Hepatocyte (in vitro differentiated cells): ENCODE measurements at regions not wholly inside any gene's neighbourhood (a gene's known extent, or its start where the extent isn't known, plus 50 kb on each side); places are given as distances from the start of the nearest gene placed in this dataset.

Source experiments
- DNase-seq: peaks from one replicate; pipeline ENCODE4 v3.0.0-alpha.2; 2016; ENCODE audit warnings: low spot score
- H2AFZ ChIP-seq: fragments of 200-600 bp; sonication (generic); 2 replicates; pipeline ENCODE4 v1.6.0; 2016; ENCODE audit warnings: antibody characterized with exemption, mild to moderate bottlenecking
- H3K27ac ChIP-seq: fragments of 200-600 bp; sonication (generic); 2 replicates; pipeline ENCODE4 v1.5.1; 2016; ENCODE audit warnings: mild to moderate bottlenecking
- H3K27me3 ChIP-seq: fragments of 200-600 bp; sonication (generic); 2 replicates; pipeline ENCODE4 v1.6.1; 2016
- H3K36me3 ChIP-seq: fragments of 200-600 bp; sonication (generic); replicated peaks from 2 replicates; pipeline ENCODE4 v1.5.1; 2016; ENCODE audit warnings: low read depth; ENCODE audit not compliant: insufficient read depth
- H3K4me1 ChIP-seq: fragments of 200-600 bp; sonication (generic); 2 replicates; pipeline ENCODE4 v1.5.1; 2016; ENCODE audit warnings: mild to moderate bottlenecking, moderate library complexity; ENCODE audit not compliant: insufficient read depth
- H3K4me2 ChIP-seq: fragments of 200-600 bp; sonication (generic); 2 replicates; pipeline ENCODE4 v1.6.0; 2016
- H3K4me3 ChIP-seq: fragments of 200-600 bp; sonication (generic); 2 replicates; pipeline ENCODE4 v1.5.1; 2016; ENCODE audit warnings: mild to moderate bottlenecking
- H3K79me2 ChIP-seq: fragments of 200-600 bp; sonication (generic); 2 replicates; pipeline ENCODE4 v1.6.0; 2017; ENCODE audit warnings: mild to moderate bottlenecking
- H3K9me2 ChIP-seq: fragments of 200-600 bp; sonication (generic); replicated peaks from 2 replicates; pipeline ENCODE4 v1.6.0; 2017; ENCODE audit warnings: mild to moderate bottlenecking; ENCODE audit not compliant: insufficient read depth
- H3K9me3 ChIP-seq: fragments of 200-600 bp; sonication (generic); 2 replicates; pipeline ENCODE4 v1.5.1; 2016; ENCODE audit warnings: low read depth, mild to moderate bottlenecking
- H4K20me1 ChIP-seq: fragments of 200-600 bp; sonication (generic); 2 replicates; pipeline ENCODE4 v1.6.0; 2016; ENCODE audit warnings: mild to moderate bottlenecking; ENCODE audit not compliant: insufficient read depth, poor library complexity, severe bottlenecking
- EZH2 ChIP-seq: fragments of 200-600 bp; sonication (generic); IDR thresholded peaks from 2 replicates; pipeline ENCODE4 v1.6.1; 2016; ENCODE audit warnings: antibody characterized with exemption, mild to moderate bottlenecking, borderline replicate concordance
- EZH2phosphoT487 ChIP-seq: fragments of 200-600 bp; sonication (generic); IDR thresholded peaks from one replicate; pipeline ENCODE4 v1.6.1; 2018; ENCODE audit warnings: antibody characterized with exemption, mild to moderate bottlenecking, low read depth, moderate library complexity; ENCODE audit not compliant: unreplicated experiment, severe bottlenecking
- WGBS: methylation state at CpG from one replicate; pipeline ENCODE4 v1.1.6; 2016; ENCODE audit warnings: low lambda C conversion rate; ENCODE audit errors: missing lambda C conversion rate; 5-methylcytosine and 5-hydroxymethylcytosine counted together
- TF ChIP-seq, protein P1 (sequence below): fragments of 200-600 bp; sonication (generic); IDR thresholded peaks from 2 replicates; pipeline ENCODE4 v1.5.1; 2016; ENCODE audit warnings: antibody characterized with exemption, mild to moderate bottlenecking; ENCODE audit not compliant: poor library complexity

GRCh38 chr14:65335411-65335947 lies 77.1 kb upstream of the FUT8 start:
- H3K79me2 ChIP-seq: no peaks in the 10 kb centered on the region
- H4K20me1 ChIP-seq: no peaks in the 10 kb centered on the region
- no peak overlapping the region for H2AFZ ChIP-seq
- DNase-seq: no peak
- TF ChIP-seq EZH2: no peak
- peaks cover 48% of the 10 kb centered on the region for H3K4me1 ChIP-seq
- H3K9me3 ChIP-seq: no peaks in the 10 kb centered on the region
- no peaks in the 10 kb centered on the region for H3K27me3 ChIP-seq
- H3K4me3 ChIP-seq: no peak overlapping the region
- no peaks in the 10 kb centered on the region for H3K9me2 ChIP-seq
- no peaks in the 10 kb centered on the region for H3K36me3 ChIP-seq
- H3K4me2 ChIP-seq: peak overlapping the region; percentile 65
- WGBS: 64% methylated on average over 4 of the region's 4 CpGs
- peak overlapping the region; percentile 85 for H3K27ac ChIP-seq

- 75% methylated on average over 2 of the region's 2 CpGs for WGBS
- H3K4me2 ChIP-seq: peak overlapping the region; percentile 65
Measured at GRCh38 chr14:65336191-65336591, 76.3 kb upstream of the FUT8 start.

GRCh38 chr14:65339866-65340265 lies 72.7 kb upstream of the FUT8 start:
- no peak overlapping the region for H3K27ac ChIP-seq
- H3K4me3 ChIP-seq: no peak overlapping the region
- H3K4me2 ChIP-seq: no peak overlapping the region
- no peaks in the 10 kb centered on the region for H3K36me3 ChIP-seq
- no peak overlapping the region for H2AFZ ChIP-seq
- TF ChIP-seq EZH2: no peak
- no peak for TF ChIP-seq EZH2phosphoT487
- H3K27me3 ChIP-seq: no peaks in the 10 kb centered on the region
- H3K4me1 ChIP-seq: peaks cover 35% of the 10 kb centered on the region
- DNase-seq: no peak
- 97% methylated on average over 4 of the region's 4 CpGs for WGBS
- no peaks in the 10 kb centered on the region for H4K20me1 ChIP-seq
- H3K9me2 ChIP-seq: no peaks in the 10 kb centered on the region
- no peaks in the 10 kb centered on the region for H3K9me3 ChIP-seq
- no peaks in the 10 kb centered on the region for H3K79me2 ChIP-seq

More at GRCh38 chr14:65336191-65336591, 76.3 kb upstream of the FUT8 start:
- H3K9me2 ChIP-seq: no peaks in the 10 kb centered on the region
- peak overlapping the region; percentile 85 for H3K27ac ChIP-seq
- H3K4me1 ChIP-seq: peaks cover 48% of the 10 kb centered on the region
- no peaks in the 10 kb centered on the region for H3K27me3 ChIP-seq
- no peak overlapping the region for H3K4me3 ChIP-seq
- H3K9me3 ChIP-seq: no peaks in the 10 kb centered on the region
- peak; percentile 35 for DNase-seq
- no peaks in the 10 kb centered on the region for H4K20me1 ChIP-seq
- no peaks in the 10 kb centered on the region for H3K36me3 ChIP-seq
- H2AFZ ChIP-seq: no peak overlapping the region
- no peaks in the 10 kb centered on the region for H3K79me2 ChIP-seq
- no peak for TF ChIP-seq EZH2phosphoT487
- TF ChIP-seq, protein P1, sequence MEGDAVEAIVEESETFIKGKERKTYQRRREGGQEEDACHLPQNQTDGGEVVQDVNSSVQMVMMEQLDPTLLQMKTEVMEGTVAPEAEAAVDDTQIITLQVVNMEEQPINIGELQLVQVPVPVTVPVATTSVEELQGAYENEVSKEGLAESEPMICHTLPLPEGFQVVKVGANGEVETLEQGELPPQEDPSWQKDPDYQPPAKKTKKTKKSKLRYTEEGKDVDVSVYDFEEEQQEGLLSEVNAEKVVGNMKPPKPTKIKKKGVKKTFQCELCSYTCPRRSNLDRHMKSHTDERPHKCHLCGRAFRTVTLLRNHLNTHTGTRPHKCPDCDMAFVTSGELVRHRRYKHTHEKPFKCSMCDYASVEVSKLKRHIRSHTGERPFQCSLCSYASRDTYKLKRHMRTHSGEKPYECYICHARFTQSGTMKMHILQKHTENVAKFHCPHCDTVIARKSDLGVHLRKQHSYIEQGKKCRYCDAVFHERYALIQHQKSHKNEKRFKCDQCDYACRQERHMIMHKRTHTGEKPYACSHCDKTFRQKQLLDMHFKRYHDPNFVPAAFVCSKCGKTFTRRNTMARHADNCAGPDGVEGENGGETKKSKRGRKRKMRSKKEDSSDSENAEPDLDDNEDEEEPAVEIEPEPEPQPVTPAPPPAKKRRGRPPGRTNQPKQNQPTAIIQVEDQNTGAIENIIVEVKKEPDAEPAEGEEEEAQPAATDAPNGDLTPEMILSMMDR: no peak
- TF ChIP-seq EZH2: no peak

DNA sequence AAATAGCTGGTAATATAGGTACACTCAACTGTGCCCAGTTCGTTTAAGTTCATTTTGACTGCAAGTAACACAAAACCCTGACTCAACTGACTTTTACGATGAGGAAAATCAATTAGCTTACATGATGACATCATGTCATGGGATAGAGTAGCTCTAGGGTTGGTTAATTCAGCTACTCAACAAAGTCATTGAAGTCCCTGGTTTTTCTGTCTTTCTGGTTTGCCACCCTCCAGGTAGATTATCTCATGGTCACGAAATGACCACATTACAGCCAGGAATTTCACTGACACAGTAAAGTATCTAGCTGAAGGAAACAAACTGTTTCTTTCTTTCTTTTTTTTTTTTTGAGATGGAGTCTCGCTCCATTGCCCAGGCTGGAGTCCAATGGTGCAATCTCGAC lies 68.5 kb upstream of the FUT8 start:
- no peak for DNase-seq
- H3K36me3 ChIP-seq: no peaks in the 10 kb centered on the region
- no peak overlapping the region for H3K4me3 ChIP-seq
- no peaks in the 10 kb centered on the region for H3K4me1 ChIP-seq
- WGBS: 87% methylated on average over 5 of the region's 5 CpGs
- H2AFZ ChIP-seq: no peak overlapping the region
- no peak overlapping the region for H3K4me2 ChIP-seq
- H3K27me3 ChIP-seq: no peaks in the 10 kb centered on the region
- H3K9me2 ChIP-seq: no peaks in the 10 kb centered on the region
- H3K79me2 ChIP-seq: no peaks in the 10 kb centered on the region
- H4K20me1 ChIP-seq: no peaks in the 10 kb centered on the region
- H3K27ac ChIP-seq: no peak overlapping the region
- TF ChIP-seq, protein P1: no peak
- TF ChIP-seq EZH2 (no peak), EZH2phosphoT487 (no peak)
- H3K9me3 ChIP-seq: no peaks in the 10 kb centered on the region
